ENCODE measurements at regions not wholly inside any gene's neighbourhood (a gene's known extent, or its start where the extent isn't known, plus 50 kb on each side); places are given as distances from the start of the nearest gene placed in this dataset.

DNA sequence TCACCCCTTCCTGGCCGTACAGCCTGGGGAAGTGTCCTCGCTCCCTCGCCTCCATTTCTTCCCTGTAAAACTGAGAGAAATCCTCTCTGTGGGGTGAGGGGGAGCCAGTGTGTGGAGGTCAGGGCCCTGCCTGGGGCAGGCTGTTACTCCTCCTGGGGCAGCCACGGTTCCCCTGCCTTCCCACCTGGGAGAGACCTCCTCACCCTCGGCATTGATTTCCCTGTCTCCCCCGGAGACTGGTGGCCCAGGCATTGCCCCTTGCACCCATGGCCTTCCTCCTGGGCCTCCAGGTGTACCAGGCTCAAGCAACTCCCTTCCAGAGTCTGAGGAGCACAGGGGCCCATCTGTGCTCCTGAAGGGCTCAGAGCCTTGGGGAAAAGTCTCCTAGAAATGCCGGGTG is 75.6 kb upstream of the RNU6ATAC start:
- Histone ChIP-seq H3K4me3 (ENCODE audit: insufficient read depth, low read depth, low read length) (no peak overlapping the region), H3K4me2 (ENCODE audit: low read depth, low read length) (no peak overlapping the region), H3K56ac (ENCODE audit: extremely low read depth, insufficient read depth, low read length) (no peak overlapping the region), H3K36me3 (ENCODE audit: control insufficient read depth, insufficient read depth, low read length) (no peaks in the 10 kb centered on the region), H4K20me1 (ENCODE audit: insufficient read depth, low read length) (no peaks in the 10 kb centered on the region), H2BK20ac (ENCODE audit: low read depth, low read length) (no peak overlapping the region), H3K27ac (ENCODE audit: insufficient read depth, low read length) (no peak overlapping the region), H3K18ac (ENCODE audit: low read depth, low read length) (no peak overlapping the region), H4K8ac (ENCODE audit: low read depth in 2 of 2, low read length in 2 of 2) (no peak overlapping the region), H3K4me1 (ENCODE audit: control insufficient read depth, insufficient read depth, low read length) (peaks cover 9% of the 10 kb centered on the region), H2BK5ac (ENCODE audit: low read depth, low read length, poor library complexity, severe bottlenecking) (no peak overlapping the region), H3K14ac (replicated peaks; ENCODE audit: low read depth, low read length) (no peak overlapping the region), H3K4ac (ENCODE audit: low read depth, low read length) (no peak overlapping the region), H3K9ac (ENCODE audit: low read depth, low read length) (no peak overlapping the region), H2AK5ac (ENCODE audit: low read depth, low read length) (no peak overlapping the region), H2AFZ (replicated peaks; ENCODE audit: low read length, poor library complexity) (no peak overlapping the region), H3K23ac (ENCODE audit: low read depth, low read length) (no peak overlapping the region), H3K9me1 (ENCODE audit: insufficient read depth, low read length) (no peaks in the 10 kb centered on the region), H2BK15ac (ENCODE audit: low read depth, low read length) (no peak overlapping the region), H2BK120ac (ENCODE audit: low read depth, low read length) (no peak overlapping the region), H3K9me3 (ENCODE audit: control insufficient read depth, insufficient read depth, low read length) (no peaks in the 10 kb centered on the region), H4K91ac (ENCODE audit: insufficient read depth, low read depth, low read length) (no peak overlapping the region), H2AK9ac (replicated peaks; ENCODE audit: low read depth, low read length, poor library complexity) (no peak overlapping the region), H4K5ac (ENCODE audit: low read depth, low read length) (no peak overlapping the region), H3K27me3 (ENCODE audit: control insufficient read depth, insufficient read depth, low read length) (peaks cover 34% of the 10 kb centered on the region), H3K79me1 (ENCODE audit: low read depth in 1 of 2, low read length in 2 of 2) (no peaks in the 10 kb centered on the region)
- CTCF ChIA-PET, result no interaction called here
- ATAC-seq (ENCODE audit: low read depth) (no peak), DNase-seq (no peak)
- WGBS, 2 experiments (ENCODE audit: extremely low coverage in 2 of 2, insufficient read length in 1 of 2), result no CpG with 5 or more reads among the region's 7 CpGs
- TF ChIP-seq FOS (IDR thresholded peaks at IDR 0.05; ENCODE audit: low read depth, low read length), result no peak
- TF ChIP-seq, protein P1, sequence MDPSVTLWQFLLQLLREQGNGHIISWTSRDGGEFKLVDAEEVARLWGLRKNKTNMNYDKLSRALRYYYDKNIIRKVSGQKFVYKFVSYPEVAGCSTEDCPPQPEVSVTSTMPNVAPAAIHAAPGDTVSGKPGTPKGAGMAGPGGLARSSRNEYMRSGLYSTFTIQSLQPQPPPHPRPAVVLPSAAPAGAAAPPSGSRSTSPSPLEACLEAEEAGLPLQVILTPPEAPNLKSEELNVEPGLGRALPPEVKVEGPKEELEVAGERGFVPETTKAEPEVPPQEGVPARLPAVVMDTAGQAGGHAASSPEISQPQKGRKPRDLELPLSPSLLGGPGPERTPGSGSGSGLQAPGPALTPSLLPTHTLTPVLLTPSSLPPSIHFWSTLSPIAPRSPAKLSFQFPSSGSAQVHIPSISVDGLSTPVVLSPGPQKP (IDR thresholded peaks at IDR 0.05; ENCODE audit: borderline replicate concordance, low read depth, low read length), result no peak
- TF ChIP-seq NFE2L2 (IDR thresholded peaks at IDR 0.05; ENCODE audit: low read depth, low read length), result no peak
- TF ChIP-seq RFX5 (IDR thresholded peaks at IDR 0.05; ENCODE audit: low read depth, low read length), result no peak
- TF ChIP-seq MAZ (IDR thresholded peaks at IDR 0.05; ENCODE audit: borderline replicate concordance, low read depth, low read length), result no peak
- dilution Hi-C loops (cut with HindIII; ENCODE audit: low sequenced_read_pairs, unreplicated experiment), result no loop called here
- BruUV-seq (replicated peaks), result no TSS peak
- in situ Hi-C loops (cut with MboI; ENCODE audit: low sequenced_read_pairs), result no loop called here
- intact Hi-C loops (cut with micrococcal nuclease), result no loop called here
- POLR2A ChIA-PET (ENCODE audit: unreplicated experiment), result no interaction called here
